Left forelimb (tissue), 1 donor: ENCODE measurements at regions not wholly inside any gene's neighbourhood (a gene's known extent, or its start where the extent isn't known, plus 50 kb on each side); places are given as distances from the start of the nearest gene placed in this dataset.

Experiments
- DNase-seq: peaks from one replicate; pipeline ENCODE4 v3.0.0-alpha.2; 2018; ENCODE audit warnings: low spot score

DNA sequence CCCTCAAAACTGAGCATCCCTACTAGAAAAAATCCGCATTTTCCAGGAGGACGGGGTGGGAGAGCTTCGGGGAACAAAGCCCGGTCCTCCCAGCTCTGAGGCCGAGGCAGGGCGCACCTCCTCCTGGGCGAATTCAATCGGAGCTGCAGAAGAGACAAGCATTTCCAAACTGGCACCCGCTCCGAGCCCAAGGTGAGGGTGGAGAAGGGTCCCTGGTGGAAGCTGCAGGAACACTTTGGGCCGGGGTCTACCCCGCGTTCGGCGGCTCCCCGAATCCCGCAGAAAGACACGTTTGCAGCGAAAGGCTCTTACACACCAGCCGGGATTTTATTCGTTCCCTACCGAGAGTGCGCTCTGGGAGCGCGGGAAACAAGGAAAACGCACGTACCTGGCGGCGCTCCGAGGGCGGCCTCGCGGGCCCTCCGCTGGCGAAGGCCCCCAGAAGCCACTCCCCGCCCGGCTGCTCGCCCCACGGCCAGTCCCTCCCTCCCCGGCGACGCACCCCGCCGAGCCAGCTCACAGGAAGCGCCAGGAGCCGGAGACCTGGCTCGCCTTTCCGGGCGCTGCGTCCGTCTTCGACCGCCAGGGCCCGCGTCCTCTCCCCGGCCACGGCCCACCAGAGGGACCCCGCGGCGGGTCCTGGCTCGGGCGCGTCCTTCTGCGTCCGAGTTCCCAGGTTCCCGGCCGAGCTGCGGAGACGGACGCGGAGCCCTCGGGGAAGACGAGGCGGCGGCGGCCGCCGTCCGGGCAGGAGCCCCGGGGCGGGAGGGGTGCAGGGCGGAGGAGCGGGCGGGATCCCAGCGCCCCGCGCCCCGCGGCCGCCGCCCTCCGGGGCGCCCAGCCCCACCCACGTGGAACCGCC lies 49.8 kb upstream of the BAHCC1 start:
- DNase-seq: peak; percentile 89
